ENCODE measurements at regions not wholly inside any gene's neighbourhood (a gene's known extent, or its start where the extent isn't known, plus 50 kb on each side); places are given as distances from the start of the nearest gene placed in this dataset.
A peak's percentile ranks its signal among the peaks of the same experiment; 100 is the strongest.

- DNase-seq: no peak
Measured at GRCh38 chr2:236748801-236749200, 179.2 kb downstream of the ACKR3 start.

GRCh38 chr2:236749346-236749745 is 179.7 kb downstream of the ACKR3 start:
- DNase-seq: peak; percentile 52

- no peak for DNase-seq
Measured at GRCh38 chr2:236752096-236752495, 182.5 kb downstream of the ACKR3 start.

- peak; percentile 89 for DNase-seq
Measured at GRCh38 chr2:236753606-236754270, 184.1 kb downstream of the ACKR3 start.

GRCh38 chr2:236754271-236754944 is 184.8 kb downstream of the ACKR3 start:
- no peak for DNase-seq

- no peak for DNase-seq
Measured at GRCh38 chr2:236755278-236755840, 185.7 kb downstream of the ACKR3 start.

- no peak for DNase-seq
Measured at GRCh38 chr2:236758406-236758805, 188.8 kb downstream of the ACKR3 start.

GRCh38 chr2:236760246-236760645 is 190.6 kb downstream of the ACKR3 start:
- no peak for DNase-seq

GRCh38 chr2:236761358-236761757 is 191.7 kb downstream of the ACKR3 start:
- no peak for DNase-seq

GRCh38 chr2:236762628-236763027 is 193.0 kb downstream of the ACKR3 start:
- DNase-seq: no peak

GRCh38 chr2:236763857-236764256 is 194.2 kb downstream of the ACKR3 start:
- DNase-seq: no peak

- no peak for DNase-seq
Measured at GRCh38 chr2:236764716-236765115, 195.1 kb downstream of the ACKR3 start.

GRCh38 chr2:236765478-236765877 is 195.9 kb downstream of the ACKR3 start:
- no peak for DNase-seq

GRCh38 chr2:236766850-236767249 is 197.2 kb downstream of the ACKR3 start:
- DNase-seq: no peak

GRCh38 chr2:236767941-236768340 is 198.3 kb downstream of the ACKR3 start:
- DNase-seq: no peak

- DNase-seq: no peak
Measured at GRCh38 chr2:236768393-236769140, 198.9 kb downstream of the ACKR3 start.

GRCh38 chr2:236769981-236770671 is 200.5 kb downstream of the ACKR3 start:
- DNase-seq: no peak

- no peak for DNase-seq
Measured at GRCh38 chr2:236772220-236772837, 202.7 kb downstream of the ACKR3 start.

GRCh38 chr2:236773206-236773605 is 203.6 kb downstream of the ACKR3 start:
- DNase-seq: no peak

GRCh38 chr2:236774171-236774570 is 204.5 kb downstream of the ACKR3 start:
- DNase-seq: no peak

- peak; percentile 15 for DNase-seq
Measured at GRCh38 chr2:236775511-236775910, 205.9 kb downstream of the ACKR3 start.

- DNase-seq: no peak
Measured at GRCh38 chr2:236776206-236776605, 206.6 kb downstream of the ACKR3 start.
